Dedifferentiated amniotic fluid mesenchymal stem cell (primary cell): ENCODE measurements at regions not wholly inside any gene's neighbourhood (a gene's known extent, or its start where the extent isn't known, plus 50 kb on each side); places are given as distances from the start of the nearest gene placed in this dataset.
"Not testable (repeated sequence)": the region's sequence is repeated elsewhere in the genome, so short reads cannot be mapped to it uniquely, and the experiment has no call there.

Experiments used
- DNase-seq: peaks from one replicate; pipeline ENCODE4 v3.0.0-alpha.2; 2016; ENCODE audit errors: extremely low spot score

GRCh38 chr3:171548917-171549316 lies 88.7 kb upstream of the TNIK start:
- DNase-seq, result no peak

- DNase-seq, result no peak
Observed at GRCh38 chr3:171543759-171544300, 83.6 kb upstream of the TNIK start.

GRCh38 chr3:171542976-171543375 lies 82.8 kb upstream of the TNIK start:
- no peak for DNase-seq

- no peak for DNase-seq
Observed at GRCh38 chr3:171541647-171542046, 81.4 kb upstream of the TNIK start.

GRCh38 chr3:171541181-171541580 lies 81.0 kb upstream of the TNIK start:
- DNase-seq, result no peak

- no peak for DNase-seq
Observed at GRCh38 chr3:171535799-171536198, 75.6 kb upstream of the TNIK start.

- no peak for DNase-seq
Observed at GRCh38 chr3:171535133-171535532, 74.9 kb upstream of the TNIK start.

GRCh38 chr3:171533702-171534101 lies 73.5 kb upstream of the TNIK start:
- no peak for DNase-seq

- no peak for DNase-seq
Observed at GRCh38 chr3:171532294-171532693, 72.1 kb upstream of the TNIK start.

GRCh38 chr3:171531716-171532115 lies 71.5 kb upstream of the TNIK start:
- no peak for DNase-seq

GRCh38 chr3:171528102-171528501 lies 67.9 kb upstream of the TNIK start:
- no peak for DNase-seq

- peak; percentile 59 for DNase-seq
Observed at GRCh38 chr3:171526869-171527268, 66.7 kb upstream of the TNIK start.

GRCh38 chr3:171526146-171526545 lies 65.9 kb upstream of the TNIK start:
- no peak for DNase-seq

- no peak for DNase-seq
Observed at GRCh38 chr3:171525437-171525836, 65.2 kb upstream of the TNIK start.

- DNase-seq, result no peak
Observed at GRCh38 chr3:171524921-171525310, 64.7 kb upstream of the TNIK start.

- DNase-seq, result no peak
Observed at GRCh38 chr3:171522651-171523050, 62.4 kb upstream of the TNIK start.

- not testable (repeated sequence) for DNase-seq
Observed at GRCh38 chr3:171519423-171519822, 59.2 kb upstream of the TNIK start.

GRCh38 chr3:171516765-171517164 lies 56.6 kb upstream of the TNIK start:
- DNase-seq, result no peak

- no peak for DNase-seq
Observed at GRCh38 chr3:171514466-171514865, 54.3 kb upstream of the TNIK start.

GRCh38 chr3:171511450-171511849 lies 51.2 kb upstream of the TNIK start:
- no peak for DNase-seq
